ENCODE measurements at regions not wholly inside any gene's neighbourhood (a gene's known extent, or its start where the extent isn't known, plus 50 kb on each side); places are given as distances from the start of the nearest gene placed in this dataset.

DNA sequence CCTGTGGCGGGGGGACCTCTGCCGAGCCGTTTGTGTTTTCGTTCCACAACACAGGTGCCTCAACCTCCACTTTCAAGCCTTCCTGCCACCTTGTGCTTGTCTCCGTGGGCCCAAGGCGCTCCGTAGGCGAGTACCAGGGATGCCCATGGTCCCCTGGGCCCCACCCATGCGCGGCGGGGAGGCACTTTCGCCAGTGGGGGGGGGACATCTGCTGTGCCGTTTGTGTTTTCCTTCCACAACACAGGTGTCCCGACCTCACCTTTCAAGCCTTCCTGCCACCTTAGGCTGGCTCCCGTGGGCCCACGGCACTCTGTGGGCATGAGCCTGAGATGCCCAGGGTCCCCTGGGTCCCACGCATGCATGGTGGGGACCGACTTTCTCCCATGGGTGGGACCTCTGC is 335.9 kb downstream of the ALG10 start:
- no peak overlapping the region for H3K4me3 ChIP-seq (replicated peaks in 1 of 3; ENCODE audit: insufficient read depth in 1 of 3, low read depth in 1 of 3, low read length in 3 of 3)
- H3K4me1 ChIP-seq (ENCODE audit: control insufficient read depth, extremely low read depth, insufficient read depth, low read length), result no peaks in the 10 kb centered on the region
- intact Hi-C loops (cut with micrococcal nuclease), result no loop called here
- H3K36me3 ChIP-seq (ENCODE audit: control insufficient read depth in 2 of 2, extremely low read depth in 1 of 2, insufficient read depth in 2 of 2, low read length in 2 of 2), result no peaks in the 10 kb centered on the region
- no peaks in the 10 kb centered on the region for H3K27me3 ChIP-seq (ENCODE audit: control insufficient read depth in 2 of 2, insufficient read depth in 2 of 2, low read length in 2 of 2)
- H3K79me2 ChIP-seq (ENCODE audit: control insufficient read depth, insufficient read depth, low read length), result no peaks in the 10 kb centered on the region
- CTCF ChIA-PET, result no interaction called here
- H3K9me3 ChIP-seq (replicated peaks; ENCODE audit: control insufficient read depth, insufficient read depth, low read length), result peaks cover 2% of the 10 kb centered on the region
- H4K20me1 ChIP-seq (replicated peaks; ENCODE audit: control insufficient read depth, extremely low read depth, insufficient read depth, low read length), result no peaks in the 10 kb centered on the region
- no peak overlapping the region for H3K9ac ChIP-seq (replicated peaks; ENCODE audit: extremely low read depth, insufficient read depth, low read length)
- H3K4me2 ChIP-seq (ENCODE audit: insufficient read depth, low read length), result no peak overlapping the region
- TF ChIP-seq POLR2A (IDR thresholded peaks at IDR 0.05; ENCODE audit: low read depth, low read length), result no peak
- no peak for TF ChIP-seq EZH2 (IDR thresholded peaks at IDR 0.05; ENCODE audit: borderline replicate concordance, low read depth, low read length, severe bottlenecking)
- TF ChIP-seq MYC (IDR thresholded peaks at IDR 0.05; ENCODE audit: low read depth, low read length), result no peak
- no peak for TF ChIP-seq JUN (IDR thresholded peaks at IDR 0.05; ENCODE audit: borderline replicate concordance, insufficient read depth, insufficient read length, low read depth)
- TF ChIP-seq, protein P1, sequence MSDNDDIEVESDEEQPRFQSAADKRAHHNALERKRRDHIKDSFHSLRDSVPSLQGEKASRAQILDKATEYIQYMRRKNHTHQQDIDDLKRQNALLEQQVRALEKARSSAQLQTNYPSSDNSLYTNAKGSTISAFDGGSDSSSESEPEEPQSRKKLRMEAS (IDR thresholded peaks at IDR 0.05; ENCODE audit: insufficient read depth, insufficient read length), result no peak
- TF ChIP-seq, protein P2, sequence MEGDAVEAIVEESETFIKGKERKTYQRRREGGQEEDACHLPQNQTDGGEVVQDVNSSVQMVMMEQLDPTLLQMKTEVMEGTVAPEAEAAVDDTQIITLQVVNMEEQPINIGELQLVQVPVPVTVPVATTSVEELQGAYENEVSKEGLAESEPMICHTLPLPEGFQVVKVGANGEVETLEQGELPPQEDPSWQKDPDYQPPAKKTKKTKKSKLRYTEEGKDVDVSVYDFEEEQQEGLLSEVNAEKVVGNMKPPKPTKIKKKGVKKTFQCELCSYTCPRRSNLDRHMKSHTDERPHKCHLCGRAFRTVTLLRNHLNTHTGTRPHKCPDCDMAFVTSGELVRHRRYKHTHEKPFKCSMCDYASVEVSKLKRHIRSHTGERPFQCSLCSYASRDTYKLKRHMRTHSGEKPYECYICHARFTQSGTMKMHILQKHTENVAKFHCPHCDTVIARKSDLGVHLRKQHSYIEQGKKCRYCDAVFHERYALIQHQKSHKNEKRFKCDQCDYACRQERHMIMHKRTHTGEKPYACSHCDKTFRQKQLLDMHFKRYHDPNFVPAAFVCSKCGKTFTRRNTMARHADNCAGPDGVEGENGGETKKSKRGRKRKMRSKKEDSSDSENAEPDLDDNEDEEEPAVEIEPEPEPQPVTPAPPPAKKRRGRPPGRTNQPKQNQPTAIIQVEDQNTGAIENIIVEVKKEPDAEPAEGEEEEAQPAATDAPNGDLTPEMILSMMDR (IDR thresholded peaks at IDR 0.05; ENCODE audit: extremely low read depth in 1 of 2, insufficient read depth in 1 of 2, low read depth in 1 of 2, low read length in 2 of 2), result no peak
- no peak for TF ChIP-seq FOS (IDR thresholded peaks at IDR 0.05; ENCODE audit: borderline replicate concordance, insufficient read depth, low read length)
- TF ChIP-seq POLR2AphosphoS5 (IDR thresholded peaks at IDR 0.05; ENCODE audit: insufficient read depth, low read depth, low read length), result no peak
- TF ChIP-seq GATA2 (IDR thresholded peaks at IDR 0.05; ENCODE audit: insufficient read depth, insufficient read length, low read depth, low read length), result no peak
- H3K9me1 ChIP-seq (replicated peaks; ENCODE audit: control insufficient read depth, extremely low read depth, insufficient read depth, low read length), result no peaks in the 10 kb centered on the region
- POLR2A ChIA-PET, result no interaction called here
- BruUV-seq (replicated peaks), result no TSS peak
- no peak overlapping the region for H3K27ac ChIP-seq (ENCODE audit: insufficient read depth, low read depth, low read length)
- DNase-seq (ENCODE audit: low read depth, low spot score) (no peak), FAIRE-seq (no peak)
- dilution Hi-C loops (cut with MboI; ENCODE audit: extremely low pct_ligation_motif_present, low sequenced_read_pairs), result no loop called here
- no peak overlapping the region for H2AFZ ChIP-seq (ENCODE audit: low read depth, low read length)
